Peyer's patch (tissue), 4 donors: ENCODE measurements at regions not wholly inside any gene's neighbourhood (a gene's known extent, or its start where the extent isn't known, plus 50 kb on each side); places are given as distances from the start of the nearest gene placed in this dataset.

Source experiments
- DNase-seq, 3 donors: peaks; one replicate each; pipeline ENCODE4 v3.0.0-alpha.2; 2017 to 2019
- H3K27ac ChIP-seq, 4 donors: fragments of 200-600 bp; sonication (generic); one replicate each; pipeline ENCODE4 v1.5.1; 2016 to 2019
- H3K27me3 ChIP-seq, 2 donors: fragments of 200-600 bp; sonication (generic); one replicate each; pipeline ENCODE4 v1.5.1; 2019
- H3K36me3 ChIP-seq, 3 donors: fragments of 200-600 bp; sonication (generic); one replicate each; pipeline ENCODE4 v1.5.1; 2016 to 2019
- H3K4me1 ChIP-seq, 4 donors: fragments of 200-600 bp; sonication (generic); one replicate each; pipeline ENCODE4 v1.5.1; 2016 to 2019
- H3K4me3 ChIP-seq, 4 donors: fragments of 200-600 bp; sonication (generic); 1 replicate in 3 of 4; 2 replicates in 1 of 4; pipeline ENCODE4 v1.5.1; 2016 to 2019; ENCODE audit warnings: mild to moderate bottlenecking in 1 of 4
- H3K9me3 ChIP-seq, 4 donors: fragments of 200-600 bp; sonication (generic); one replicate each; pipeline ENCODE4 v1.5.1; 2016 to 2019; ENCODE audit warnings: mild to moderate bottlenecking in 1 of 4
- CTCF ChIP-seq, 6 experiments: fragments of 450-650 bp in 4 of 6; fragments of 200-600 bp in 2 of 6; sonication (generic) in 1 of 6; IDR thresholded peaks; one replicate each; pipeline ENCODE4 v1.5.1; 2017 to 2019; ENCODE audit warnings: antibody characterized with exemption in 6 of 6, mild to moderate bottlenecking in 3 of 6, moderate library complexity in 1 of 6
- POLR2A ChIP-seq, 2 donors: fragments of 450-650 bp; IDR thresholded peaks; one replicate each; pipeline ENCODE4 v1.5.1; 2017; ENCODE audit warnings: antibody characterized with exemption in 2 of 2, mild to moderate bottlenecking in 2 of 2, moderate library complexity in 2 of 2

DNA sequence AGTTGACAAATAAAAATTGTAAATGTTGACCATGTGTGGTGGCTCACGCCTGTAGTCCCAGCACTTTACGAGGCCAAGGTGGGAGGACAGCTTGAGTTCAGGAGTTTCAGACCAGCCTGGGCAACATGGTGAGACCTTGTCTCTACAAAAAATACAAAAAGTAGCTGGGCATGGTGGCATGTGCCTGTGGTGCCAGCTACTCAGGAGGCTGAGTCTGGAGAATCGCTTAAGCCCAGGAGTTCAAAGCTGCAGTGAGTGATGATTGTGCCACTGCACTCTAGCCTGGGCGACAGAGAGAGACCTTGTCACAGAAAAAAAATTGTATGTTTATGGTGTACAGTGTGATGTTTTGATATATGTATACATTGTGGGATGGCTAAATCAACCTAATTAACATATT is 119.6 kb downstream of the NPIPB5 start:
- Histone ChIP-seq H3K27me3 (no peaks in the 10 kb centered on the region), H3K9me3 (no peaks in the 10 kb centered on the region), H3K4me1 (no peaks in the 10 kb centered on the region), H3K4me3 (no peak overlapping the region), H3K27ac (no peak overlapping the region), H3K36me3 (no peaks in the 10 kb centered on the region)
- TF ChIP-seq CTCF (IDR thresholded peaks at IDR 0.05) (no peak), POLR2A (IDR thresholded peaks at IDR 0.05) (no peak)
- no peak for DNase-seq

GRCh38 chr16:22631264-22631663 is 120.6 kb downstream of the NPIPB5 start:
- no peaks in the 10 kb centered on the region for H3K27me3 ChIP-seq
- no peak overlapping the region for H3K4me3 ChIP-seq
- no peaks in the 10 kb centered on the region for H3K9me3 ChIP-seq
- DNase-seq: no peak
- TF ChIP-seq POLR2A (IDR thresholded peaks at IDR 0.05) (no peak), CTCF (IDR thresholded peaks at IDR 0.05) (no peak)
- no peaks in the 10 kb centered on the region for H3K36me3 ChIP-seq
- no peaks in the 10 kb centered on the region for H3K4me1 ChIP-seq
- H3K27ac ChIP-seq: no peak overlapping the region

DNA sequence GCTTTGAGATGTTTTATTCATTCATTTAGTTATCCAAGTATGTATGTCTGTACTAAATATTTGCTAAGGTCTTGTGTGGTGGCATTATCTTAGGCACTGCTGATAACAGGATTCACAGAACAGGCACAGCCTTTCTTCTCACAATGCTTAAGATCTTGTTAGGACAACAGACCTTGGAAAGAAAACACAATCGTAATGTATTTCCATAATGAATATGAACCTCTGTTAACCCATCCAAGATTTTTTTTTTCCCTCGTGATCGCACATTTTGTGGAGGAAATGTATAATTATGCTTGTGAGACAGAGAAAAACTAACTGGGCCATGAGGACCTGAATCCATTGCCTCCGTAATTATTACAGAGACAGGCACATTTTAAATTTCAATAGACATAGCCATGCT is 121.9 kb downstream of the NPIPB5 start:
- H3K27me3 ChIP-seq: no peaks in the 10 kb centered on the region
- no peak for TF ChIP-seq CTCF (IDR thresholded peaks at IDR 0.05)
- no peak for TF ChIP-seq POLR2A (IDR thresholded peaks at IDR 0.05)

GRCh38 chr16:22633280-22633679 is 122.6 kb downstream of the NPIPB5 start:
- no peak for DNase-seq
- H3K27me3 ChIP-seq: no peaks in the 10 kb centered on the region

More for the DNA sequence above, 121.9 kb downstream of the NPIPB5 start:
- Histone ChIP-seq H3K4me1 (no peaks in the 10 kb centered on the region), H3K9me3 (peaks cover 0 to 3% (median 0%) of the 10 kb centered on the region in 4 donors), H3K36me3 (no peaks in the 10 kb centered on the region), H3K27ac (no peak overlapping the region), H3K4me3 (no peak overlapping the region)
- no peak for DNase-seq

DNA sequence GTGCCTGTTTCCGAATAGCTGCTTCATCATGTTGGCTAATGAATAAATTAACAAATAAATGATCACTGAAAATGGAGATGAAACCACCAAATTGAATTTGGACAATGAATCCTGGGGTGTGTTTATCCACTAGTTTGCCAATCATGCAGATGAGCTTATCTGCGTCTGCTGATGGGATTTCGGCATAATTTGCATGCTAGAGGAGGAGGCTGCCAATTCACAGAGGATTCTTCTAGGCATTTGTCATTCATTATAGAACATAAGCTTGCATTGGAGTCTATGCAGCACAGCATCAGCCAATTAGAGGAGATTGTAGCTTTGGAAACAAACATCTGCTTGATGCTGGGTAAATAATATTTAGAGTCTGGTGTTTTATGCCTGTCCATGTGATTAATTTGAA is 123.1 kb downstream of the NPIPB5 start:
- peaks cover 0 to 5% (median 0%) of the 10 kb centered on the region in 4 donors for H3K9me3 ChIP-seq
- no peak for DNase-seq
- H3K27ac ChIP-seq: no peak overlapping the region
- H3K4me3 ChIP-seq: no peak overlapping the region
- TF ChIP-seq CTCF (IDR thresholded peaks at IDR 0.05) (no peak), POLR2A (IDR thresholded peaks at IDR 0.05) (no peak)
- H3K36me3 ChIP-seq: no peaks in the 10 kb centered on the region
- no peaks in the 10 kb centered on the region for H3K27me3 ChIP-seq
- no peaks in the 10 kb centered on the region for H3K4me1 ChIP-seq

More at GRCh38 chr16:22633280-22633679, 122.6 kb downstream of the NPIPB5 start:
- peaks cover 0 to 5% (median 0%) of the 10 kb centered on the region in 4 donors for H3K9me3 ChIP-seq
- TF ChIP-seq CTCF (IDR thresholded peaks at IDR 0.05) (no peak), POLR2A (IDR thresholded peaks at IDR 0.05) (no peak)
- no peaks in the 10 kb centered on the region for H3K4me1 ChIP-seq
- no peak overlapping the region for H3K27ac ChIP-seq
- H3K4me3 ChIP-seq: no peak overlapping the region
- no peaks in the 10 kb centered on the region for H3K36me3 ChIP-seq

DNA sequence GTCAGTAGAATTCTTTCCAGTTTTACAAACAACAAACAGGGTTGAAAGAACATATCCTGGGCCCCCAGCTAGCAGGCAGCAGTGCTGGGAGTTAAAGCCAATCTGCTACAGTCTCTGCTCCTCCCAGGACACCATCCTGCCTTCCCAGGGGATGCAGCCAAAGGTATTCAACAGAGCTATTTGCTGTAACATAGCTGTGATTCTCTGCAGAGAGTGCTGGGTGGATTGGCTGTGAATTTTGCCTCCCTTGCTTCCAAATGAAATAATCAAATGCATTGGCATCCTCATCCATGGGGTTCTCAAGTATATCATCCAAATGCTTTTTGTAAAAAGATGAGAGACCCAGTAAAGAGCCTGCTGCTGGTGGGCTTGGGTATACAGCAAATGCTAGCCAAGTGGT is 124.3 kb downstream of the NPIPB5 start:
- Histone ChIP-seq H3K4me3 (no peak overlapping the region), H3K36me3 (no peaks in the 10 kb centered on the region), H3K4me1 (no peaks in the 10 kb centered on the region), H3K27me3 (no peaks in the 10 kb centered on the region), H3K9me3 (peaks cover 0 to 5% (median 0%) of the 10 kb centered on the region in 4 donors), H3K27ac (no peak overlapping the region)
- DNase-seq: no peak
- TF ChIP-seq POLR2A (IDR thresholded peaks at IDR 0.05) (no peak), CTCF (IDR thresholded peaks at IDR 0.05) (no peak)
